ENCODE measurements at regions not wholly inside any gene's neighbourhood (a gene's known extent, or its start where the extent isn't known, plus 50 kb on each side); places are given as distances from the start of the nearest gene placed in this dataset.

- TF ChIP-seq POLR2A (IDR thresholded peaks at IDR 0.05; ENCODE audit: low read length), result no peak
- TF ChIP-seq GATA1 (IDR thresholded peaks at IDR 0.05; ENCODE audit: low read depth, low read length), result no peak
Measured at GRCh38 chr6:151167034-151167433, 72.7 kb upstream of the AKAP12 start.
